Nucleus accumbens (tissue), 56 donors: ENCODE measurements at regions not wholly inside any gene's neighbourhood (a gene's known extent, or its start where the extent isn't known, plus 50 kb on each side); places are given as distances from the start of the nearest gene placed in this dataset.

Source experiments
- DNase-seq, 56 donors: peaks; one replicate each; lab custom pipeline; 2025; lab: John Stamatoyannopoulos, UW

GRCh38 chr5:71939452-71940230, 167.6 kb upstream of the MAP1B start:
- peak in 18 of 56 donors; percentile 9 to 52 (median 28) for DNase-seq

- no peak for DNase-seq
Measured at GRCh38 chr5:71943874-71944273, 163.4 kb upstream of the MAP1B start.

- no peak for DNase-seq
Measured at GRCh38 chr5:71945436-71945835, 161.8 kb upstream of the MAP1B start.

GRCh38 chr5:71946343-71947030, 160.8 kb upstream of the MAP1B start:
- no peak for DNase-seq

GRCh38 chr5:71948206-71948605, 159.1 kb upstream of the MAP1B start:
- no peak for DNase-seq

- DNase-seq, result no peak
Measured at GRCh38 chr5:71949772-71950171, 157.5 kb upstream of the MAP1B start.

- no peak for DNase-seq
Measured at GRCh38 chr5:71953866-71954265, 153.4 kb upstream of the MAP1B start.

GRCh38 chr5:71954329-71954728, 152.9 kb upstream of the MAP1B start:
- DNase-seq, result no peak

- no peak for DNase-seq
Measured at GRCh38 chr5:71955723-71956122, 151.6 kb upstream of the MAP1B start.

- DNase-seq, result no peak
Measured at GRCh38 chr5:71957292-71957898, 149.9 kb upstream of the MAP1B start.

GRCh38 chr5:71960195-71960594, 147.1 kb upstream of the MAP1B start:
- no peak for DNase-seq

- no peak for DNase-seq
Measured at GRCh38 chr5:71961786-71962185, 145.5 kb upstream of the MAP1B start.

- DNase-seq, result peak in 11 of 56 donors; percentile 3 to 26 (median 16)
Measured at GRCh38 chr5:71969460-71969859, 137.8 kb upstream of the MAP1B start.

GRCh38 chr5:71971862-71972261, 135.4 kb upstream of the MAP1B start:
- no peak for DNase-seq

GRCh38 chr5:71972777-71973473, 134.3 kb upstream of the MAP1B start:
- DNase-seq, result no peak

GRCh38 chr5:71973563-71973962, 133.7 kb upstream of the MAP1B start:
- no peak for DNase-seq

GRCh38 chr5:71974165-71974564, 133.1 kb upstream of the MAP1B start:
- DNase-seq, result peak in 1 of 56 donors; percentile 1

- DNase-seq, result no peak
Measured at GRCh38 chr5:71974622-71975021, 132.7 kb upstream of the MAP1B start.

GRCh38 chr5:71976449-71976848, 130.8 kb upstream of the MAP1B start:
- DNase-seq, result no peak

GRCh38 chr5:71977311-71977710, 130.0 kb upstream of the MAP1B start:
- no peak for DNase-seq

GRCh38 chr5:71978216-71978615, 129.1 kb upstream of the MAP1B start:
- no peak for DNase-seq
